HG02588 (cell line): ENCODE measurements at regions not wholly inside any gene's neighbourhood (a gene's known extent, or its start where the extent isn't known, plus 50 kb on each side); places are given as distances from the start of the nearest gene placed in this dataset.

Experiments used
- ATAC-seq: cut with Tn5 transposase; IDR thresholded peaks from one replicate; pipeline ENCODE4 v1.9.1; 2021; ENCODE audit warnings: mild to moderate bottlenecking, moderate library complexity; ENCODE audit not compliant: unreplicated experiment

DNA sequence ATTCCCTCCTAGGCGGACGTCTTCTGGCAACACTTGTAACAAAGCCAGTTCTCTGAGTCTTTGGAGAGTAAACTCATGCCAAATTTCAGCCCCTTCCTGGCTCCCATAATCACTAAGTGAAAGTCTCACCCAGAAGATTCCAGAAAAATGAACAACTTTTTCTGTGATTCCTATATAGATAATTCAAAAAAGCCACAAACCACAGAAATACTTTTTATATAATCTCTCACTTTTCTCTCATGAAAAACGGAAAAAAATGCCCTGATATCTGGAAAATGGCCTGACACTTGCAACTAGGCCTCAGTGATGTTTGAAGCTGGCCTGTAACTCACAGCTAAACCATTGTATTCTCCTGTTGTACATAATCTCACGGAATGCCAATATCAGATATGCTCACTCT lies 296.2 kb downstream of the HTR7 start:
- ATAC-seq = no peak

- no peak for ATAC-seq
Measured at GRCh38 chr10:90571481-90572258, 286.2 kb downstream of the HTR7 start.

DNA sequence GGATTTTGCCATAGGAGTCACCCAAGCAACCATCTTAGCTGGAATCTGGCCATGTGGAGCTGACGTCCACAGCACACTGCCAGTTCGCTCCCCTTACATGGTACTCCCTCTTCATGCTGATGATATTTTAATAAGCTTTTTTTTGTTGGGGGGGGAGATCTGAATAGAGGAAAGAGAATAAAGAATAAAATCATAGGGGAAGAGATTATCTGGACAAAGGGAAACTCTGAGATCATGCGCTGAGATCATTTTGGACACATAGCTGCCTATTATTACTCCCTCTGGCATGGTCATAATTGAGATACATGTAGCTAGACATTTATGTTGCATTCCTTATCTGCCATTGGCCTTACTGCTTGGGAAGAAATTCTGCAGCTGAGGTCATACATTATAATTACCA lies 282.7 kb downstream of the HTR7 start:
- no peak for ATAC-seq

DNA sequence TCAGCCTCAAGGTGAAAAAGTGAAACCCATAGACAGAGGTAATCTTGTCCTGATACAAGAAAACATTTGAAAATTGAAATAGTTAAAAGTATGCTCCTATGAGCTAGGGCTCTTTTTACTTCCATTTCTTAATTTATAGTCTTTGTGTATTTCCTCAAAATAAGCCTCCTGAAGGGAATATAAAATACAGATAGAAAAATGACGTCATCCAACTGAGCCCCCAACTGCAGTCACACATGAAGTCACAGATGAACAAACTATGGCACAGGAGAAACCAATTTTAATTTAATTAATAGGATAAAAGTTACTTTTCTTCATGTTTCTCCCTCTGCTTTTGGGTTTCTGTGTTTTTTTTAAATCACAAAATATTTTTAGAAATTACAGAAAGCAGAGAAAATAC lies 280.3 kb downstream of the HTR7 start:
- no peak for ATAC-seq

GRCh38 chr10:90579602-90580242 lies 278.1 kb downstream of the HTR7 start:
- no peak for ATAC-seq

- no peak for ATAC-seq
Measured at GRCh38 chr10:90583416-90583815, 274.4 kb downstream of the HTR7 start.

DNA sequence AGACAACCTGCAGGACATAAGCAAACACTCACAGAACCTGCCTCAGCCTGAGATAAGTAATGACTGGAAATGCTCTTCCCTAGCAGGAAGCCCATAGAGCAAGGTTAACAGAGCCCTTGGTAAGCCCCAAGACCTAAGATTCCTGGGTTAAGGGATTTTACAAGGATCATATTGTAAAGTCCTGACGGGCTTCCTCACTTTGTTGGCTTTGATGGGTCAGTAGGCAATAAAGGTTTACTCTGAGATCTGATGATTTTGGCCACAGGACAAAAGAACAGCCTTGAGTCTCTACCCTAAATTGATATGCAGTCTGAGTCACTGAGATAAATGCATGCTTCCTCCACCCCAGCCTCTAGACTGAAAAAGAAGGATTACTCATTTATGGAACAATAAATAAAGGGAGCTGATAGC lies 270.8 kb downstream of the HTR7 start:
- no peak for ATAC-seq

- no peak for ATAC-seq
Measured at GRCh38 chr10:90587561-90587960, 270.3 kb downstream of the HTR7 start.

DNA sequence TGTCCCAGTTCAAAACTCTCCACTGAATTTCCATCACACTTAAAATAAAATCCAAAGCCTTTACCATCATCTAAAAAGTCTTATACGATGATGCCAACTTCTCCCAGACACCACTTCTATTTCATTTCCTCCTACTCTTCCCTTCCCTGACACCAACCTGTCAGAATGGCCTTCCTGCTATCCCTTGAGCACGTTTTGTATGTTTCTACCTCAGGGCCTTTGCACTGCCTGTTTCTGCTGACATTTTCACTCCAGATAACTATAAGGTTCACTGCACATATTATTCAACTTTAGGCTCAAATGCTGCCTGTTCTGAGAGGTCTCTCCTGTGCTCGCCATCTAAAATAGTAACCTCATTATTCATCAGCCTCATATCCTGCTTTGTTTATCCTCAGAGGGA lies 269.6 kb downstream of the HTR7 start:
- ATAC-seq = no peak

GRCh38 chr10:90589825-90590224 lies 268.0 kb downstream of the HTR7 start:
- ATAC-seq = no peak

DNA sequence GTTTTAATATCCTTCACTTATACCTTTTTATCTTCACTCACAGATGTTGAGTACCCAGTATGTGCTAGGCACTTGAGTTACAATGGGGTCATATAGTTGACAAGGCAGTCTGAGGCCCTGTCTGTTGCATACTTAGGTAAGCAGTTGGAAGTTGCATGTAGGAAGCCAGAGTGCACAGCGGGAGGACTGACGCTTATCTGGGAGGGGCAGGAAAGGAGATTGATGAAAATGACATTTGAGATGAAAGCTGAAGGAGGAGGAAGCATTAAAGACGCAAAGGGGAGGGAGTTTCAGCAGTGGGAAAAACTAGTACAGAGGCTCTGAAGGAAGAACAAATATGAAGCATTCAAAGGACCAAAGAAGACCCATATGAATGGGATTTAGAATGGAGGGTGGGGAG lies 266.2 kb downstream of the HTR7 start:
- ATAC-seq = no peak

GRCh38 chr10:90592638-90593302 lies 265.1 kb downstream of the HTR7 start:
- peak; percentile 82 for ATAC-seq

DNA sequence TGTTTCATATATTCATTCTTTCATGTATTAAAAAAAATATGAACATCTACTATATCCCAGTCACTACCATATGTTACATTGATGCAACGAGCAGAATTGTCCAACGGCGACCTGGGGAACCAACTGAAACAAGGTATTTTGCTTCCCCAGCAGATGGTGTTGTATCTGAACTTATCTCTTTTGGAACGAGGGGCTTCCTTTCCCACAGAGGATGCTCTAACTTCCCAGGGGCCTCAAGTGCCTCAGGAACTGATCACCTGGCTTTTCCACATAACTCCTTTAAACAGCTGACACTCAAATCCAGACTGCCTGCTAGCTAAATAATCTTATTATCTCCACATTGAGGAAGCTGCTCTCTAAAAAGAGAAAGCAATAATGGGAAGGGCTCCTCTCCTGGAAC lies 259.3 kb downstream of the HTR7 start:
- no peak for ATAC-seq

GRCh38 chr10:90602862-90603610 lies 254.8 kb downstream of the HTR7 start:
- ATAC-seq = no peak

GRCh38 chr10:90604636-90605035 lies 253.2 kb downstream of the HTR7 start:
- no peak for ATAC-seq

GRCh38 chr10:90605506-90605905 lies 252.3 kb downstream of the HTR7 start:
- no peak for ATAC-seq

- no peak for ATAC-seq
Measured at GRCh38 chr10:90612276-90612675, 245.6 kb downstream of the HTR7 start.

DNA sequence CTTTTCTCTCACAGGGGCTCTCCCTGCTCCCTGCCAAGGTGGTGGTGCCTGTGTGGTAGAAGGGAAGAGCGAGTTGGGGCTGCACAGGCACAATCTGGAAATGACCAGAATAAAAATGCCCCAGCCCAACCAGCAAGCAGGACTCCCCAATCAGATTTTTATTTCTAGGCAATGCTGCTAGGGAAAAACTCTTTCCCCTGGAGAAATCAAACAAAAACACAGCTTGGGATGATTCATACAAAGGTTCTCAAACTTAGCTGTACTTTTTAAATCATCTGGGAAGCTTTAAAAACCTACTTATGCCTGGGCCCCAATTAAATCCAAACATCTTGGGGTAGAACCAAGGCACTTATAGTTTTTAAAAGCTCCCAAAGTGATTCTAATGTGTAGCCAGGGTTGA lies 243.2 kb downstream of the HTR7 start:
- ATAC-seq = no peak

- ATAC-seq = no peak
Measured at GRCh38 chr10:90621577-90621976, 236.3 kb downstream of the HTR7 start.

- no peak for ATAC-seq
Measured at GRCh38 chr10:90635111-90635765, 222.6 kb downstream of the HTR7 start.

DNA sequence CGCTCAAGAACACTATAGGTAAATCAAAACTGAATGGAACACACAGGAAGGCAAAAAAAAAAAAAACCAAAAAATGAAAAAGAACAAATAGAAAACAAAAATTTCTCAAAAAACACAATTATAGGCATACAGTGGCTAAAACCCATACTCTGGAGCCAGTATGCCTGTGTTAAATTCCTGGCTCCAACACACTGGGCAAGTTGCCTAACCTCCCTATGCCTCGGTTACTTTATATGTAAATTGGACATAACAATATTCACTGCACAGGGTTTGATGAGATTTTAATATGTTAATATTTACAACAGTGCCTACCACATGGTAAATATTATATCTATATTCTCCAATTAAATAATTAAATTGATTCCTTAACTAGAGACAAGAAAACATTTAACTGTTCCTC lies 217.1 kb downstream of the HTR7 start:
- ATAC-seq = no peak
